SK-N-DZ (cell line): ENCODE measurements at regions not wholly inside any gene's neighbourhood (a gene's known extent, or its start where the extent isn't known, plus 50 kb on each side); places are given as distances from the start of the nearest gene placed in this dataset.
"Not testable (repeated sequence)": the region's sequence is repeated elsewhere in the genome, so short reads cannot be mapped to it uniquely, and the experiment has no call there.

Experiments used
- DNase-seq: peaks from one replicate; pipeline ENCODE4 v3.0.0-alpha.2; 2015; ENCODE audit warnings: low spot score

GRCh38 chr4:118410138-118410537, 57.3 kb upstream of the PRSS12 start:
- no peak for DNase-seq

- no peak for DNase-seq
Observed at GRCh38 chr4:118417325-118417724, 64.5 kb upstream of the PRSS12 start.

GRCh38 chr4:118417800-118418199, 65.0 kb upstream of the PRSS12 start:
- DNase-seq, result not testable (repeated sequence)

- not testable (repeated sequence) for DNase-seq
Observed at GRCh38 chr4:118418396-118418795, 65.6 kb upstream of the PRSS12 start.

- DNase-seq, result not testable (repeated sequence)
Observed at GRCh38 chr4:118419626-118420025, 66.8 kb upstream of the PRSS12 start.

GRCh38 chr4:118424062-118424461, 71.3 kb upstream of the PRSS12 start:
- peak; percentile 27 for DNase-seq

GRCh38 chr4:118428881-118429280, 76.1 kb upstream of the PRSS12 start:
- DNase-seq, result not testable (repeated sequence)

DNA sequence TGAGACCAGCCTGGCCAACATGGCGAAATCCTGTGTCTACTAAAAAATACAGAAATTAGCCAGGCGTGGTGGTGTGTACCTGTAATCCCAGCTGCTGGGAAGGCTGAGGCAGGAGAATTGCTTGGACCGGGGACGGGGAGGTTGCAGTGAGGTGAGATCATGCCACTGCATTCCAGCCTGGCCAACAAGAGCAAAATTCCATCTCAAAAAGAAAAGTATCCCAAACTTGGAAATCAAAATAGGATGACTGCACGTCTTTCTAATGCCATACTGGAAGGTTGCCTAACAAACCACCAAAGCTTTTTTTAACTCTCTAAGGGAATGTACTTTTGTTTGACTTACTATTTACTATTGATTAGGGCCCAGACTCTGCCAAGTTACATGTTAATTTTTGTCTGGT, 79.6 kb upstream of the PRSS12 start:
- DNase-seq, result not testable (repeated sequence)

GRCh38 chr4:118433612-118434375, 81.0 kb upstream of the PRSS12 start:
- not testable (repeated sequence) for DNase-seq

- not testable (repeated sequence) for DNase-seq
Observed at GRCh38 chr4:118435415-118435814, 82.6 kb upstream of the PRSS12 start.

GRCh38 chr4:118442115-118442837, 89.5 kb upstream of the PRSS12 start:
- not testable (repeated sequence) for DNase-seq

DNA sequence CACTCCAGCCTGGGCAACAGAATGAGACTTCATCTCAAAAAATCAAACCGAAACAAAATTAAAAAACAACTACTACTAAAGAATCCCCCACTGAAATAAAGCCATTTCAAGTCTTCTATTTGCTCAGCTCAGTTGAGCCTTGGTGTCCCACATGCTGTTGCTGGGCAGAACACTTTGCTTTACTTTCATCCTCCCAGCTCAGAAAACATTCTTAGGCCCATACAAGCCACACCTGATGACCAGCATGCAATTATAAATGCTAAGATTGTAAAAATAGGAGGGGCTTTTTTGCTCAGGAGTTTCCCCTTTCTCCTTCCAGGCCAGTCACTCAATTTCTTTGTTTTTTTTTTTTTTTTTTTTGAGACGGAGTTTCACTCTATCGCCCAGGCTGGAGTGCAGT, 94.6 kb upstream of the PRSS12 start:
- DNase-seq, result not testable (repeated sequence)

GRCh38 chr4:118454857-118455256, 102.1 kb upstream of the PRSS12 start:
- DNase-seq, result not testable (repeated sequence)

GRCh38 chr4:118461435-118461834, 108.6 kb upstream of the PRSS12 start:
- DNase-seq, result not testable (repeated sequence)

- DNase-seq, result not testable (repeated sequence)
Observed at GRCh38 chr4:118465831-118466230, 113.0 kb upstream of the PRSS12 start.

DNA sequence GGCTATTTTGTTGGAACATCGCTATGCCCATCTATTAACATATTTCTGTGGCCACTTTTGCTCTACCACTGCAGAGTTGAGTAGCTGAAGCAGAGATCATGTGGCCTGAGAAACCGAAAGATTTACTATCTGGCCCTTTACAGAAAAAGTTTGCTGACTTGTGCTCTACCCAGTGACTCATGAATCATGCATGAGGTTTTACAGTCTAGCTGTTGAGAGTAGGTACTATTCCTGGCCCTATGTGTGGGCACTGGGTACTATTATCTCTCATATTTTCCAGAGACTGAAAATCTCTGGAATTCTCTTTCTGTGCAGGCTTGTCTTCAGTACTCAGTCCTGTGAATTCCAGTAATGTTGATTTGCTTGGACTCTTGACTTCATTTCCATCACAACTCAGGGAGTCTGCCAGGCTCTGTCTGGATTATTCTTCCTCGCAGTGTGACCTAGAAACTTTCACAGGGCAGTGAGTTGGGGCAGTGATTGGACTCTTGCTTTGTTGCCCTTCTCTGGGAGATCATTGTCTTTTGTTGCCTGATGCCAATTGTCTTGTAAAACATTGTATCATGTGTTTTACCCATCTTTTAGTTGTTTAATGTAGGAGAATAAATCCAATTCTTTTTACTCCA, 121.3 kb upstream of the PRSS12 start:
- DNase-seq, result not testable (repeated sequence)

- DNase-seq, result not testable (repeated sequence)
Observed at GRCh38 chr4:118474771-118475170, 122.0 kb upstream of the PRSS12 start.

GRCh38 chr4:118475901-118476300, 123.1 kb upstream of the PRSS12 start:
- DNase-seq, result not testable (repeated sequence)

- not testable (repeated sequence) for DNase-seq
Observed at GRCh38 chr4:118477826-118478225, 125.0 kb upstream of the PRSS12 start.

DNA sequence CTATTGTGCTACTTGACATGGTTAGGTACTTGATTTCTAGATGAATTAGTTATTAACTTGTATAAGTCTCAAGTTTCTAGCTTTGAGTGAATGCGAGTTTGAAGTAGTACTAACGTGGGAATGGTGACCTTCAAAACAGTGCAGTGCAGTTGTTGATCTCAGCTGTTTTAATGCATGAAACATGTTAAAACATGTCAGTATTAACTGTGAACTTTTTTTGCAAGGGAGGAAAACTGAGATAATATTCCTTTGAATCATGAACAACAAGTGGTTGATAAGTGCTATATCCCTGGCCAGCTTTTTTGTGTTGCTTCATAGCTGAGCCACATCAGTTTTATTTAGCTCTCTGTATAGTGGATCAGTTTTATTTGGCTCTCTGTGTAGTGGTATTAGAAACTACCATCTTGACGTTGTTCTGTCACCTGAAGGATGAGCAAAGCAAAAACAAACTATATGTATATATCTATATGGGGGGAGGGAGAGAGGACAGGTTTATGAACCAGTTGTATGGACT, 133.1 kb upstream of the PRSS12 start:
- not testable (repeated sequence) for DNase-seq

GRCh38 chr4:118492963-118493362, 140.2 kb upstream of the PRSS12 start:
- not testable (repeated sequence) for DNase-seq

- DNase-seq, result not testable (repeated sequence)
Observed at GRCh38 chr4:118494437-118494836, 141.6 kb upstream of the PRSS12 start.
